ENCODE measurements at regions not wholly inside any gene's neighbourhood (a gene's known extent, or its start where the extent isn't known, plus 50 kb on each side); places are given as distances from the start of the nearest gene placed in this dataset.

DNA sequence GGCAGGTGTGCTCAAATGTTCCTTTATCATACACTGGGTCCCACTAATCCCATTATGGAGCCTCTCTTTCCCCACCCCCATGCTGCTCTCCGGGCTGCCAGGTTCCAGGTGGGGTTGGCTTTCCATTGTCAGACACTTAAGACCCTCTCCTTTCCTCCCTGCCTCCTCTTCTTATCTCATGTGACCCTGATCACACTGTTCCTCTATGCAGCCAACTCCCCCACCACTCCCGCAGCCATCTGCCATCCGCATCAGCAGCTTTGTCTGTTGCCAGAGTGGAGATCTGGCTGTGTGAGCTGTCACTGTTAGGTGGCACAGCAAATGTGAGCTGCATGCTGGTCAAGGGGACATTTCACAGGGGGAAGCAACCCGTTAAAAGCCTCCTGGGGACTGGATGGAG, 391.4 kb downstream of the TNS3 start (continued):
- TF ChIP-seq, protein P1, sequence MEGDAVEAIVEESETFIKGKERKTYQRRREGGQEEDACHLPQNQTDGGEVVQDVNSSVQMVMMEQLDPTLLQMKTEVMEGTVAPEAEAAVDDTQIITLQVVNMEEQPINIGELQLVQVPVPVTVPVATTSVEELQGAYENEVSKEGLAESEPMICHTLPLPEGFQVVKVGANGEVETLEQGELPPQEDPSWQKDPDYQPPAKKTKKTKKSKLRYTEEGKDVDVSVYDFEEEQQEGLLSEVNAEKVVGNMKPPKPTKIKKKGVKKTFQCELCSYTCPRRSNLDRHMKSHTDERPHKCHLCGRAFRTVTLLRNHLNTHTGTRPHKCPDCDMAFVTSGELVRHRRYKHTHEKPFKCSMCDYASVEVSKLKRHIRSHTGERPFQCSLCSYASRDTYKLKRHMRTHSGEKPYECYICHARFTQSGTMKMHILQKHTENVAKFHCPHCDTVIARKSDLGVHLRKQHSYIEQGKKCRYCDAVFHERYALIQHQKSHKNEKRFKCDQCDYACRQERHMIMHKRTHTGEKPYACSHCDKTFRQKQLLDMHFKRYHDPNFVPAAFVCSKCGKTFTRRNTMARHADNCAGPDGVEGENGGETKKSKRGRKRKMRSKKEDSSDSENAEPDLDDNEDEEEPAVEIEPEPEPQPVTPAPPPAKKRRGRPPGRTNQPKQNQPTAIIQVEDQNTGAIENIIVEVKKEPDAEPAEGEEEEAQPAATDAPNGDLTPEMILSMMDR (IDR thresholded peaks at IDR 0.05; ENCODE audit: low read depth, low read length, missing input control): no peak
- no peak for TF ChIP-seq SP1 (IDR thresholded peaks at IDR 0.05)

DNA sequence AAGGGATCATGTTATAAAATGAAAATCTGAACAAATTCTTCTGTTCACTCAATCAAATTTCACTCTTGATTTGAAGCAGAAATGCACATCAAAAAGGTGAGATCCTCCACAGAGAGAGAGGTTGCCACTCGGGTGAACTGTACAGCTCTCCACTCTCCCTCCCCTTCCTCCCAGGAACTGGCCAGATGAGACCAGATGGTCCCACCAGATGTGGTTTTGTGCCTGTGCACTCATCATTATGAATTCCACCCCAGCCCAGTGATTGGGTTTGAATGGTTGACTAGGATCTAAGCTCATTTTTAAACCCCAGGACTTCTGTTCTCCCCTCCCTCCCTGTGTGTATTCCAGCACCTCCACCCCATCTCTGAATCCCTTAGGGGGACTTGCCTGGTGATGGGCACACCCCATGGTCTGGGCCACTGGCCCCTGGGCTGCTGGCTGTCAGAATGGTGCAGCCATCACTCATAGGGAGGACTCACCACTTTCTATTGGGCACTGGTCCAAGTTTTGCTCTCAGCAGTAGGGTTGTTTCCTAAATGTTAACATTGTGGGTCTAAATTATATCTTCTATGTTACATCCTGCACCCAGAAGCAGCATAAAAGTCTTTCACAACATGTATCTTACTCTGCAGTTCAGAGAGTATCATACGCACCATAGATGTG, 393.1 kb downstream of the TNS3 start:
- Histone ChIP-seq H3K36me3 (ENCODE audit: control insufficient read depth in 4 of 4, insufficient read depth in 3 of 4, low read depth in 1 of 4, low read length in 3 of 4) (no peaks in the 10 kb centered on the region), H3K9ac (ENCODE audit: low read depth in 1 of 2, low read length in 2 of 2) (no peak overlapping the region), H3K4me3 (ENCODE audit: low read depth in 1 of 3, low read length in 3 of 3) (no peak overlapping the region), H3K9me3 (ENCODE audit: control insufficient read depth in 4 of 4, low read length in 3 of 4) (no peaks in the 10 kb centered on the region), H3K27ac (ENCODE audit: low read depth in 1 of 2, low read length in 2 of 2) (no peak overlapping the region), H3K4me1 (ENCODE audit: control insufficient read depth in 4 of 4, insufficient read depth in 4 of 4, low read length in 3 of 4) (peaks cover 0 to 5% (median 4%) of the 10 kb centered on the region in 4 donors), H3K27me3 (ENCODE audit: control insufficient read depth in 4 of 4, insufficient read depth in 4 of 4, low read length in 3 of 4) (no peaks in the 10 kb centered on the region)
- 94% methylated on average over 2 of the region's 2 CpGs for WGBS
- no peak for DNase-seq (ENCODE audit: low spot score)
- TF ChIP-seq GABPA (IDR thresholded peaks at IDR 0.05 in 1 of 2, conservative IDR thresholded peaks at IDR 0.05 in 1 of 2) (no peak), TAF1 (conservative IDR thresholded peaks at IDR 0.05) (no peak), YY1 (IDR thresholded peaks at IDR 0.05) (no peak), FOXA2 (IDR thresholded peaks at IDR 0.05) (no peak), HNF4A (conservative IDR thresholded peaks at IDR 0.05) (no peak), RAD21 (IDR thresholded peaks at IDR 0.05) (no peak), NR2F2 (IDR thresholded peaks at IDR 0.05) (no peak), FOXA1 (IDR thresholded peaks at IDR 0.05) (no peak), RXRA (IDR thresholded peaks at IDR 0.05) (no peak), EGR1 (IDR thresholded peaks at IDR 0.05; ENCODE audit: low read depth in 2 of 2) (no peak), HNF4G (IDR thresholded peaks at IDR 0.05) (no peak), JUND (IDR thresholded peaks at IDR 0.05) (no peak), SP1 (IDR thresholded peaks at IDR 0.05) (no peak)
- TF ChIP-seq, protein P2, sequence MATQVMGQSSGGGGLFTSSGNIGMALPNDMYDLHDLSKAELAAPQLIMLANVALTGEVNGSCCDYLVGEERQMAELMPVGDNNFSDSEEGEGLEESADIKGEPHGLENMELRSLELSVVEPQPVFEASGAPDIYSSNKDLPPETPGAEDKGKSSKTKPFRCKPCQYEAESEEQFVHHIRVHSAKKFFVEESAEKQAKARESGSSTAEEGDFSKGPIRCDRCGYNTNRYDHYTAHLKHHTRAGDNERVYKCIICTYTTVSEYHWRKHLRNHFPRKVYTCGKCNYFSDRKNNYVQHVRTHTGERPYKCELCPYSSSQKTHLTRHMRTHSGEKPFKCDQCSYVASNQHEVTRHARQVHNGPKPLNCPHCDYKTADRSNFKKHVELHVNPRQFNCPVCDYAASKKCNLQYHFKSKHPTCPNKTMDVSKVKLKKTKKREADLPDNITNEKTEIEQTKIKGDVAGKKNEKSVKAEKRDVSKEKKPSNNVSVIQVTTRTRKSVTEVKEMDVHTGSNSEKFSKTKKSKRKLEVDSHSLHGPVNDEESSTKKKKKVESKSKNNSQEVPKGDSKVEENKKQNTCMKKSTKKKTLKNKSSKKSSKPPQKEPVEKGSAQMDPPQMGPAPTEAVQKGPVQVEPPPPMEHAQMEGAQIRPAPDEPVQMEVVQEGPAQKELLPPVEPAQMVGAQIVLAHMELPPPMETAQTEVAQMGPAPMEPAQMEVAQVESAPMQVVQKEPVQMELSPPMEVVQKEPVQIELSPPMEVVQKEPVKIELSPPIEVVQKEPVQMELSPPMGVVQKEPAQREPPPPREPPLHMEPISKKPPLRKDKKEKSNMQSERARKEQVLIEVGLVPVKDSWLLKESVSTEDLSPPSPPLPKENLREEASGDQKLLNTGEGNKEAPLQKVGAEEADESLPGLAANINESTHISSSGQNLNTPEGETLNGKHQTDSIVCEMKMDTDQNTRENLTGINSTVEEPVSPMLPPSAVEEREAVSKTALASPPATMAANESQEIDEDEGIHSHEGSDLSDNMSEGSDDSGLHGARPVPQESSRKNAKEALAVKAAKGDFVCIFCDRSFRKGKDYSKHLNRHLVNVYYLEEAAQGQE (IDR thresholded peaks at IDR 0.05): no peak
- TF ChIP-seq, protein P1 (IDR thresholded peaks at IDR 0.05; ENCODE audit: low read depth, low read length, missing input control): no peak
- TF ChIP-seq, protein P3, sequence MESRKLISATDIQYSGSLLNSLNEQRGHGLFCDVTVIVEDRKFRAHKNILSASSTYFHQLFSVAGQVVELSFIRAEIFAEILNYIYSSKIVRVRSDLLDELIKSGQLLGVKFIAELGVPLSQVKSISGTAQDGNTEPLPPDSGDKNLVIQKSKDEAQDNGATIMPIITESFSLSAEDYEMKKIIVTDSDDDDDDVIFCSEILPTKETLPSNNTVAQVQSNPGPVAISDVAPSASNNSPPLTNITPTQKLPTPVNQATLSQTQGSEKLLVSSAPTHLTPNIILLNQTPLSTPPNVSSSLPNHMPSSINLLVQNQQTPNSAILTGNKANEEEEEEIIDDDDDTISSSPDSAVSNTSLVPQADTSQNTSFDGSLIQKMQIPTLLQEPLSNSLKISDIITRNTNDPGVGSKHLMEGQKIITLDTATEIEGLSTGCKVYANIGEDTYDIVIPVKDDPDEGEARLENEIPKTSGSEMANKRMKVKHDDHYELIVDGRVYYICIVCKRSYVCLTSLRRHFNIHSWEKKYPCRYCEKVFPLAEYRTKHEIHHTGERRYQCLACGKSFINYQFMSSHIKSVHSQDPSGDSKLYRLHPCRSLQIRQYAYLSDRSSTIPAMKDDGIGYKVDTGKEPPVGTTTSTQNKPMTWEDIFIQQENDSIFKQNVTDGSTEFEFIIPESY (IDR thresholded peaks at IDR 0.05): no peak

Data from liver (tissue), 8 donors.